ENCODE measurements at regions not wholly inside any gene's neighbourhood (a gene's known extent, or its start where the extent isn't known, plus 50 kb on each side); places are given as distances from the start of the nearest gene placed in this dataset.

GRCh38 chr13:111626371-111627305 lies 306.2 kb downstream of the TEX29 start:
- TF ChIP-seq CTCF (IDR thresholded peaks at IDR 0.05 in 4 of 5, conservative IDR thresholded peaks at IDR 0.05 in 1 of 5) (no peak), POLR2A (IDR thresholded peaks at IDR 0.05) (no peak)
